Ovary (tissue), 7 donors: ENCODE measurements at regions not wholly inside any gene's neighbourhood (a gene's known extent, or its start where the extent isn't known, plus 50 kb on each side); places are given as distances from the start of the nearest gene placed in this dataset.

ENCODE experiments used
- DNase-seq, 5 donors: peaks; one replicate each; pipeline ENCODE4 v3.0.0-alpha.2; 2019 to 2020
- H3K27ac ChIP-seq, 2 donors: fragments of 200-600 bp; one replicate each; pipeline versions ENCODE4 v1.5.1 to v1.8.0; 2019 to 2022
- H3K27me3 ChIP-seq: fragments of 200-600 bp; one replicate; pipeline ENCODE4 v1.8.0; 2022
- H3K36me3 ChIP-seq: fragments of 200-600 bp; sonication (generic); one replicate; pipeline ENCODE4 v1.5.1; 2019
- H3K4me1 ChIP-seq: one replicate; pipeline ENCODE4 v1.8.1; 2013; ENCODE audit warnings: mild to moderate bottlenecking, moderate library complexity; ENCODE audit not compliant: insufficient read depth
- H3K4me3 ChIP-seq: fragments of 200-600 bp; sonication (generic); one replicate; pipeline ENCODE4 v1.5.1; 2017
- H3K9me3 ChIP-seq, 2 donors: fragments of 200-600 bp in 1 of 2; sonication (generic) in 1 of 2; one replicate each; pipeline versions ENCODE4 v1.5.1 to v1.8.1; 2013 to 2019; ENCODE audit warnings: mild to moderate bottlenecking in 1 of 2, moderate library complexity in 1 of 2
- EP300 ChIP-seq: sonication (generic); formaldehyde crosslinking; IDR thresholded peaks from one replicate; pipeline ENCODE4 v1.6.1; 2017; ENCODE audit warnings: antibody characterized with exemption
- POLR2A ChIP-seq: fragments of 450-650 bp; IDR thresholded peaks from one replicate; pipeline ENCODE4 v1.6.1; 2017; ENCODE audit warnings: antibody characterized with exemption, mild to moderate bottlenecking, moderate library complexity
- WGBS, 3 donors: extraction: QIAGEN DNeasy Blood & Tissue Kit in 1 of 3; methylation state at CpG; one replicate each; pipeline versions ENCODE4 v1.1.5 to v1.1.7; 2013 to 2017; 5-methylcytosine and 5-hydroxymethylcytosine counted together
- intact Hi-C, 4 donors: fragments of 100-400 bp; cut with DNase I; formaldehyde crosslinking; loops; one replicate each; pipeline versions ENCODE4 v1.11.0 to v1.15.1; 2022 to 2023
- TF ChIP-seq, protein P1 (sequence below), 3 donors: fragments of 450-650 bp in 2 of 3; fragments of 200-600 bp in 1 of 3; IDR thresholded peaks; one replicate each; pipeline versions ENCODE4 v1.5.1 to v1.8.0; 2016 to 2022; ENCODE audit warnings: antibody characterized with exemption in 3 of 3, mild to moderate bottlenecking in 1 of 3
- donor health status: DM: no; HTN: no; CAD: no; lungs with moderate emphysema.
- donor health status: DM: no; HTN: no; CAD: no.
- donor health status: Bipolar disorder and iron deficiency.
- donor health status: DM: no; HTN: no; CAD: no.
- donor health status: DM: yes; HTN: yes; CAD: no.

DNA sequence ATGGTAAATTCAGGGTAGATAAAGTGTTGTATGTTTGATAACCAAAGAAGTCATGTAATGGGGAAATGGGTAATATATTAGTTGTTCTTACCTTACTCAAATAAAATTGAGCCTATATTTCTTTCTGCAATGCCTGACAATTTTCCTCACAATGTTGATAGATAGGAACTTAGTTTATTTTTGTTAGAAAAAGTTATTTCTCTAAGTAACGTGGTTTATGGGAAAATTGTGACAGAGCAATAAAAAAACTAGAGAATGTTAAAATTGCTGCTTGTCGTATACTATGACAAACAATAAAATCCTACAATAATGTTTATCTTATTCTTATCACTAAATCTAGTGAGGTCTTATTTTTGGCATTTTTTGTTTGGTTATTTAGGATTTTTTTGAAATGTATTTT is 534.1 kb downstream of the TMTC2 start:
- intact Hi-C loops, result no loop called here

DNA sequence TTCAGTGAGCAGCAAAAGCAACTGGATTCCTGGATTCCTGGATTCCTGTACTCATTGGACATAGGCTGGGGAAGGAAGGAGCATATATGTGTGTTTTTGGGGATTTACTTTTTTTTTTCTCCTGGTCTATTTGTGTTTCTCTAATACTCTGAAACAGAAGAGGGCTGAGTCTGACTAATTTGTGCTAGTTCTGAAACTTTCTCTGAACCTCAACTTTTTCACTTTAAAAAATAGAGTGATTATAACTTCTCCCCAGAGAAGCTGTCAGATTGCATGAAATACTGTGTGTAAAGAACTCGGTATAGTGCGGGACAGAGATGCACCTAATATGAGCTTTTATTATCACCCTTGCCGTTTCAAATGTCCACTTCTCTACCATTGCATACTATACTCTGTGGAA is 529.5 kb downstream of the TMTC2 start:
- H3K9me3 ChIP-seq, result no peaks in the 10 kb centered on the region
- DNase-seq, result no peak
- no peak overlapping the region for H3K27ac ChIP-seq
- no peaks in the 10 kb centered on the region for H3K36me3 ChIP-seq
- H3K4me3 ChIP-seq, result no peak overlapping the region
- 81 to 90% (median 82%) methylated on average over 3 of the region's 3 CpGs for WGBS, 3 donors
- TF ChIP-seq EP300 (no peak), POLR2A (no peak)
- TF ChIP-seq, protein P1, sequence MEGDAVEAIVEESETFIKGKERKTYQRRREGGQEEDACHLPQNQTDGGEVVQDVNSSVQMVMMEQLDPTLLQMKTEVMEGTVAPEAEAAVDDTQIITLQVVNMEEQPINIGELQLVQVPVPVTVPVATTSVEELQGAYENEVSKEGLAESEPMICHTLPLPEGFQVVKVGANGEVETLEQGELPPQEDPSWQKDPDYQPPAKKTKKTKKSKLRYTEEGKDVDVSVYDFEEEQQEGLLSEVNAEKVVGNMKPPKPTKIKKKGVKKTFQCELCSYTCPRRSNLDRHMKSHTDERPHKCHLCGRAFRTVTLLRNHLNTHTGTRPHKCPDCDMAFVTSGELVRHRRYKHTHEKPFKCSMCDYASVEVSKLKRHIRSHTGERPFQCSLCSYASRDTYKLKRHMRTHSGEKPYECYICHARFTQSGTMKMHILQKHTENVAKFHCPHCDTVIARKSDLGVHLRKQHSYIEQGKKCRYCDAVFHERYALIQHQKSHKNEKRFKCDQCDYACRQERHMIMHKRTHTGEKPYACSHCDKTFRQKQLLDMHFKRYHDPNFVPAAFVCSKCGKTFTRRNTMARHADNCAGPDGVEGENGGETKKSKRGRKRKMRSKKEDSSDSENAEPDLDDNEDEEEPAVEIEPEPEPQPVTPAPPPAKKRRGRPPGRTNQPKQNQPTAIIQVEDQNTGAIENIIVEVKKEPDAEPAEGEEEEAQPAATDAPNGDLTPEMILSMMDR (IDR thresholded peaks at IDR 0.05), result no peak
- intact Hi-C loops, result no loop called here
- no peaks in the 10 kb centered on the region for H3K4me1 ChIP-seq
- H3K27me3 ChIP-seq, result no peaks in the 10 kb centered on the region

More for the DNA sequence above, 534.1 kb downstream of the TMTC2 start:
- TF ChIP-seq, protein P1 (IDR thresholded peaks at IDR 0.05), result no peak
- no peak for TF ChIP-seq EP300
- no peak for TF ChIP-seq POLR2A
- no peak for DNase-seq
- H3K4me1 ChIP-seq, result no peaks in the 10 kb centered on the region
- no peak overlapping the region for H3K27ac ChIP-seq
- H3K27me3 ChIP-seq, result no peaks in the 10 kb centered on the region
- WGBS, 3 donors, result 38 to 75% (median 40%) methylated on average over 2 of the region's 2 CpGs
- no peaks in the 10 kb centered on the region for H3K36me3 ChIP-seq
- no peaks in the 10 kb centered on the region for H3K9me3 ChIP-seq
- H3K4me3 ChIP-seq, result no peak overlapping the region

DNA sequence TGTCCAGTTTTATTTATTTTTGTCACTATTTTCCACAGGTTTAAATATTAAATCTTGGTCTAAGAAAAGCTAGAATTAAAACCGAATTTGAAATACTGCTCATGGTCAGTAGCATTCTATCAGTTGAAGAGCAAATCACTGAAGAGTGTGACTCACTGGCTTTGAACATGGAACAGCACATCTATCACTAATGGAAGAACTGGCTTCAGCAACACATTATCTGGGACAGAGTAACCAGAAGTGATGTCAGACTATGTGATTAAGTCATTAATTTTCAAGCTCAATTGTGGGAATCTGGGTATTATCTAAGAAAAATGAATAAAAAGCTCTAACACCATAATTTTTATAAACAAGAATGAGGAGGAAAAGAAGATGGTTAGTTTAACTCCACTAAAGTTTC is 527.5 kb downstream of the TMTC2 start:
- Histone ChIP-seq H3K4me3 (no peak overlapping the region), H3K27ac (no peak overlapping the region), H3K36me3 (no peaks in the 10 kb centered on the region), H3K4me1 (no peaks in the 10 kb centered on the region), H3K9me3 (no peaks in the 10 kb centered on the region), H3K27me3 (no peaks in the 10 kb centered on the region)
- WGBS, 3 donors, result 72 to 82% (median 81%) methylated on average over 1 of the region's 1 CpG
- intact Hi-C loops, result no loop called here
- TF ChIP-seq, protein P1 (IDR thresholded peaks at IDR 0.05), result no peak
- TF ChIP-seq EP300, result no peak
- TF ChIP-seq POLR2A, result no peak
- no peak for DNase-seq

DNA sequence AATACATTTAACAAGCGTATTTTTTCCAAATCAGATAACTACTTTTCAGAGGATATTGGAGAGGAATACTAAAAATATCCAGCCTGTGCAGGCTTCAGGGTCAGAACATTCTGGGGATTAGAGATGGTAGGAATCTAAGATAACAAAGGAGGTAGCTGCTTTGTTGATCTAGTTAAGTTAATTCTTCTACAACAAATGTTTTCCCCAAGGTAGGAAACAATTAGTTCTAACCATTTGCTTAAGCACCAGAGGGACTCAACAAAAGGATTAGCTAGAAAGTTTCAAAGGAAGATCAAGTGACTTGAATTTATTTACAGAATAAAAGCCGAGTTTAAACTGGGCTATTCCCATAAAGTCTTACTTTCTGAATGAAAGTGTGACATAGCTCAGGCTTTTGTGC is 524.2 kb downstream of the TMTC2 start:
- no peaks in the 10 kb centered on the region for H3K36me3 ChIP-seq
- H3K27ac ChIP-seq, result no peak overlapping the region
- no peaks in the 10 kb centered on the region for H3K4me1 ChIP-seq
- WGBS, 3 donors, result 62 to 72% (median 69%) methylated on average over 2 of the region's 2 CpGs
- TF ChIP-seq POLR2A (no peak), EP300 (no peak)
- TF ChIP-seq, protein P1 (IDR thresholded peaks at IDR 0.05), result no peak
- intact Hi-C loops, result no loop called here
- no peak for DNase-seq
- no peak overlapping the region for H3K4me3 ChIP-seq
- H3K9me3 ChIP-seq, result no peaks in the 10 kb centered on the region
- H3K27me3 ChIP-seq, result no peaks in the 10 kb centered on the region

DNA sequence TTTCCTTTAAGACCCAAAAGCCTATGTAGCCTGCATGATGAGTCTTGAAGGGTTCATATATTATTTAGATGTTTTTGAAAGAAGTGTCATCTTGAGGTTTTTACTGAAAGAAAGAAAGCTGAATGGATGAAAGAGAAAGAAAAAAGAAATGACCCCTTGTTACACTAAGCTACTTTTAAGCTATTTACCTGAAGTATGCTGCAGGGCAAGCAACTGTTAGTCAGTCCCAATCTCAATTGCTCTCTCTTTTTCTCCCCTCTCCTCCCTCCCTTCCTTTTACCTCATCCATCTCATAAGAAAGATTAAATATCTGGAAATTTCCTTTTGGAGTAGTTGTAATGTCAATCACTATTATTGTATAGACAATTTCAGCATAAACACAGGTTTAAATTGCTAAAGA is 512.4 kb downstream of the TMTC2 start:
- intact Hi-C loops, result no loop called here
- no peaks in the 10 kb centered on the region for H3K9me3 ChIP-seq
- TF ChIP-seq, protein P1 (IDR thresholded peaks at IDR 0.05), result no peak
- TF ChIP-seq POLR2A (no peak), EP300 (no peak)
- H3K4me1 ChIP-seq, result no peaks in the 10 kb centered on the region
- H3K27ac ChIP-seq, result no peak overlapping the region
- no peaks in the 10 kb centered on the region for H3K36me3 ChIP-seq
- H3K27me3 ChIP-seq, result no peaks in the 10 kb centered on the region
- no peak overlapping the region for H3K4me3 ChIP-seq
- DNase-seq, result no peak
